Hematopoietic multipotent progenitor cell treated with erythropoietin and hydrocortisone succinate and interleukin-3 and kit ligand, for 8 days (in vitro differentiated cells): ENCODE measurements at regions not wholly inside any gene's neighbourhood (a gene's known extent, or its start where the extent isn't known, plus 50 kb on each side); places are given as distances from the start of the nearest gene placed in this dataset.
A peak's percentile ranks its signal among the peaks of the same experiment; 100 is the strongest.

ENCODE experiments used
- DNase-seq: peaks from one replicate; pipeline ENCODE4 v3.0.0-alpha.2; 2015

DNA sequence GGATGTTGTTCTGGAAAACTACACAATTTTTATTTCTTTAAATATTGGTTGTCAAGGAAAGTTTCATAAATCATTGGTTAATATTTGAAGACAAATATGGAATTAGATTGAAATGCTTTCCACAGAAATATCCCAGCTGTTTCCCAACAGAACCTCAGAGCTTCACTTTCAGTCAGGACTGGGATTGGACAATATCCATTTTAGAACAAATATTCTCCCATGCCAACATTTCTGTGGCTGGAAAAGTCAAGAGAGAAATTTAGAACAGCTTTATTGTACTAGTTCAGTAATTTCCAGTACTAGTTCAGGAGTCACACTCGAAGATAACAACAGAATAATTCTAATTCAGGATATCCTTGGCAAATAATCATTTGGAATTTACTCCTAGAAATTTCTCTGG lies 116.1 kb upstream of the TUT7 start:
- DNase-seq, result no peak

GRCh38 chr9:86469476-86470250 lies 115.5 kb upstream of the TUT7 start:
- DNase-seq, result peak; percentile 89

DNA sequence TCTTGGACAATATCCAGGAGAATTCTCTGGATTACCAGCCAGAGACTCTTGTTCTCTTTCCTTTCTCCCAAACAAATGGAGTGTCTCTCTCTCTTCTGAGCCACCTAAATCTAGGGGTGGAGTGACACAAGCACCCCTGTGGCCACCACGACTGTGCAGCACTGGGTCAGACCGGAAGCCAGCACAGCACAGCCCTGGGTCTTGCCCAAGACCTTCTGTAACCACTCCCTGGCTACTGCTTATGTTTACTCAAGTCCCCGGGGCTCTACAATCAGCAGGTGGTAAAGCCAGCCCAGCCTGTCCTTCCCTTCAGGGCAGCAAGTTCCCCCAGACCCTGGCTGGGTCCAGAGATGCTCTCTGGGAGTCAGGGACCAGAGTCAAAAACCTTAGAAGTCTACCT lies 110.0 kb upstream of the TUT7 start:
- no peak for DNase-seq

GRCh38 chr9:86460216-86461002 lies 106.2 kb upstream of the TUT7 start:
- no peak for DNase-seq

- DNase-seq, result no peak
Observed at GRCh38 chr9:86459599-86460155, 105.5 kb upstream of the TUT7 start.

- DNase-seq, result no peak
Observed at GRCh38 chr9:86459191-86459590, 105.0 kb upstream of the TUT7 start.

GRCh38 chr9:86458191-86458855 lies 104.1 kb upstream of the TUT7 start:
- DNase-seq, result no peak

- DNase-seq, result no peak
Observed at GRCh38 chr9:86456416-86456815, 102.2 kb upstream of the TUT7 start.

- DNase-seq, result no peak
Observed at GRCh38 chr9:86454701-86455615, 100.7 kb upstream of the TUT7 start.

- DNase-seq, result no peak
Observed at GRCh38 chr9:86452201-86452828, 98.1 kb upstream of the TUT7 start.

- no peak for DNase-seq
Observed at GRCh38 chr9:86449246-86449645, 95.0 kb upstream of the TUT7 start.

GRCh38 chr9:86445671-86446070 lies 91.5 kb upstream of the TUT7 start:
- DNase-seq, result no peak

DNA sequence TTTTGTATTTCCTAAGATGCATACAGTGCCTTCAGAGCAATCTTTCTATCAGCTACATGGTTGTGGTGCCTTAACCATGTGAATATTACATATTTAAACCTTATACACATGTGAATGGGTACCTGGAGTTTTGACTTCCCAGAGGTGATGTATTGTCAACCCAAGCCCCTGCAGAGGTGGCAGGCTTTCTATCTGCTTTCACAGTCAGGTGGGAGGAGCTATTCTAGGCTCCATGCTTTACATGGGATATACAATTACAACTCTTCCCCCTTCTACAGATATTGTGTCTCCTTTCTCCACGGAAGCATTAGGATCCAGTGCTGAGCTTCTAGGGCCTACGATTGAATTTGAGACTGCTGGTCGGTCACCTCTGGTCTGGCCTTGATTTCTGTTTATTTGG lies 89.8 kb upstream of the TUT7 start:
- no peak for DNase-seq

DNA sequence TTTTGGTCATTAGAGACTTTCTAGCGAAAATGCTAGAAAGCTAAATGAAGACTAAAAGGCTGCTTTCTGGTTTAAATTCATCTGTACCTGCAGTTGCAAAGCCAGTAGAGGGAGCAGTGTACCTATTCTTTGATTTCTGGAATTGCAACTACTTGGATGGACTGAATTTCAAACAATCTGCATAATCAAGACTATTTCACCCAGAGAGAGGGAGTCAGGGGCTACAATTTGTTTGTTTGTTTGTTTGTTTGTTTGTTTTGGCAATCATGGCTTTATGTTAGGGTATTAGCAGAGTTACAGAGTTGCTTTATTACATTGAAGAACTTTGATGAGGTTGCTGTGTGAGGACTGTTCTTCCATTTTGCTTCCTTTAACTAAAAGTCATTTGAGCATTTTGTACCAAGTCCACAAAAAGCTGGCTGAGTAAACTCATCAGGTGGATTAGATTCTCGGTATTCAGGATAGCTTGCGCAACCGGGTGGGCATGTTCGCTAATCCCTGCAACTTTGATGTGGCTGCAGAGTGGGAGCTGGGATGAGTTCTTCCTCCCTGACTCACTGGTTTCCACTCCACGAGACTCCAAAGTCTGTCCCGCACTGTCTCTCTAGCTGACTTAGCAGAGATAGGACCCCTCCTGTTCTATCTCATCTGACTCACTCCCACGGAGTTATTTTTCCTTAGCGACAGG lies 80.0 kb upstream of the TUT7 start:
- peak; percentile 43 for DNase-seq

DNA sequence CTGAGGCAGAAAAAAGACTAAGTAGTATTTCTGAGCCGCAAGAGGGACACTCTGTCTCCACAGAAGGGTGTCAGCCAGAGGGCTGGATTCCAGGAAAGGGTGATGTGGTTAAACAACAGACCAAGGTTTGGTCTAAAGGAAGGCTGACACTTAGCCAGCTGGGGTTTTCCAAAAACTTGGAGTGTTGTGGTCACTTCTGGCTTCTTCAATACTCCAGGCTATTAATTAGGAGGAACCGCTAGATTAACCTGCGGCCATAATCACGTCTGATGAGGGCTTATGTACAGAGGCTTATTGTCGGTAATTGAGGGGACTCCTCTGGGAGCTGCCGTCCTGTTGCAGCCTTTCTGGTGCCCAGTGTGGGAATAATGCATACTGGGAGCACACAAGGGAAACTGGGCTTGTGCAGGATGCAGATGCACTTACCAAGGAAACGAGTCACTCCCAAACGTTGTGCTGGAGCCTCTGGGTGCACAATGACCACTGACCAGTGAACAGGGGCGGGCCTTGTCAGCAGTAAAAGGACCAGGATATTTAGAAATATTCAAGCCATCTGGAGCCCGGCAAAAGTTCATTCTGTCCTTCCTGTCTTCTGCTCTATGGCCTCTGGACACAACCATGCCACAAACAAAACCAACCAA lies 70.2 kb upstream of the TUT7 start:
- DNase-seq, result no peak

- DNase-seq, result peak; percentile 37
Observed at GRCh38 chr9:86413971-86414880, 60.0 kb upstream of the TUT7 start.

GRCh38 chr9:86410281-86410680 lies 56.1 kb upstream of the TUT7 start:
- no peak for DNase-seq

- no peak for DNase-seq
Observed at GRCh38 chr9:86408121-86408520, 53.9 kb upstream of the TUT7 start.

- DNase-seq, result no peak
Observed at GRCh38 chr9:86407022-86407421, 52.8 kb upstream of the TUT7 start.

- DNase-seq, result no peak
Observed at GRCh38 chr9:86406366-86406765, 52.2 kb upstream of the TUT7 start.
